ENCODE measurements at regions not wholly inside any gene's neighbourhood (a gene's known extent, or its start where the extent isn't known, plus 50 kb on each side); places are given as distances from the start of the nearest gene placed in this dataset.

DNA sequence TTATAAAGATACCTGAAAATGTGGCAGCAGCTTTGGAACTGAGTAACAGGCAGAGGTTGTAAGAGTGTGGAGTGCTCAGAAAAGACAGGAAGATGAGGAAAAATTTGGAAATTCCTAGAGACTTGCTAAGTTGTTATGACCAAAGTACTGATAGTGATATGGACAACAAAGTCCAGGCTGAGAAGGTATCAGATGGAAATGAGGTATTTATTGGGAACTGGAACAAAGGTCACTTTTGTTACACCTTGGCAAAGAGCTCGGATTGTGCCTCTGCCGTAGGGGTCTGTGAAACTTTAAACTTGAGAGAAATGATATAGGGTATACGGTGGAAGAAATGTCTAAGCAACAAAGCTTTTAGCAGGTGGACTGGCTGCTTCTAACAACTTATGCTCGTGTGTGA is 419.9 kb downstream of the PCDH17 start:
- no peak overlapping the region for H4K91ac ChIP-seq (ENCODE audit: insufficient read length, low read depth, low read length)
- no CpG with 5 or more reads among the region's 4 CpGs for WGBS (ENCODE audit: extremely low coverage, insufficient read length, low lambda C conversion rate)
- no peak overlapping the region for H2AK5ac ChIP-seq (ENCODE audit: insufficient read length, low read length)
- Mint-ChIP-seq H3K9me3 (no peaks in the 10 kb centered on the region; a peak in 1 of 5 replicates), H3K27me3 (ENCODE audit: low read depth) (no peaks in the 10 kb centered on the region), H3K4me3 (no peak overlapping the region), H3K27ac (peak overlapping the region in 1 of 3 experiments; percentile 61; a peak in 2 of 7 replicates), H3K4me1 (peaks cover 9 to 16% of the 10 kb centered on the region in 2 experiments), H3K36me3 (ENCODE audit: insufficient read depth in 1 of 3, low read depth in 3 of 3) (0 out of 7 replicates have a peak, but pooled peaks cover 0 to 7% (median 0%) of the 10 kb centered on the region in 3 experiments)
- no peak overlapping the region for H4K5ac ChIP-seq (ENCODE audit: insufficient read length, low read depth, low read length)
- H3K56ac ChIP-seq (ENCODE audit: insufficient read length, low read depth, low read length) = no peak overlapping the region
- H3K23ac ChIP-seq (ENCODE audit: insufficient read length, low read depth, low read length) = no peak overlapping the region
- no peak overlapping the region for H3K9ac ChIP-seq (ENCODE audit: extremely low read depth, insufficient read length, low read length)
- H3K79me2 ChIP-seq (ENCODE audit: insufficient read depth, low read length) = no peaks in the 10 kb centered on the region
- no peak overlapping the region for H3T11ph ChIP-seq (ENCODE audit: low read length)
- no peak overlapping the region for H3K4ac ChIP-seq (ENCODE audit: low read depth, low read length)
- H2BK20ac ChIP-seq (ENCODE audit: low read depth, low read length, poor library complexity, severe bottlenecking) = no peak overlapping the region
- H2BK15ac ChIP-seq (ENCODE audit: low read depth, low read length) = no peak overlapping the region
- TF ChIP-seq, protein P1, sequence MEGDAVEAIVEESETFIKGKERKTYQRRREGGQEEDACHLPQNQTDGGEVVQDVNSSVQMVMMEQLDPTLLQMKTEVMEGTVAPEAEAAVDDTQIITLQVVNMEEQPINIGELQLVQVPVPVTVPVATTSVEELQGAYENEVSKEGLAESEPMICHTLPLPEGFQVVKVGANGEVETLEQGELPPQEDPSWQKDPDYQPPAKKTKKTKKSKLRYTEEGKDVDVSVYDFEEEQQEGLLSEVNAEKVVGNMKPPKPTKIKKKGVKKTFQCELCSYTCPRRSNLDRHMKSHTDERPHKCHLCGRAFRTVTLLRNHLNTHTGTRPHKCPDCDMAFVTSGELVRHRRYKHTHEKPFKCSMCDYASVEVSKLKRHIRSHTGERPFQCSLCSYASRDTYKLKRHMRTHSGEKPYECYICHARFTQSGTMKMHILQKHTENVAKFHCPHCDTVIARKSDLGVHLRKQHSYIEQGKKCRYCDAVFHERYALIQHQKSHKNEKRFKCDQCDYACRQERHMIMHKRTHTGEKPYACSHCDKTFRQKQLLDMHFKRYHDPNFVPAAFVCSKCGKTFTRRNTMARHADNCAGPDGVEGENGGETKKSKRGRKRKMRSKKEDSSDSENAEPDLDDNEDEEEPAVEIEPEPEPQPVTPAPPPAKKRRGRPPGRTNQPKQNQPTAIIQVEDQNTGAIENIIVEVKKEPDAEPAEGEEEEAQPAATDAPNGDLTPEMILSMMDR (conservative IDR thresholded peaks at IDR 0.05) = no peak
- no peak for DNase-seq
- H3K27me3 ChIP-seq (ENCODE audit: insufficient read depth, low read length) = no peaks in the 10 kb centered on the region
- H3K79me1 ChIP-seq (ENCODE audit: insufficient read depth, low read depth, low read length, poor library complexity, severe bottlenecking) = no peaks in the 10 kb centered on the region
- H3K23me2 ChIP-seq (ENCODE audit: insufficient read length, low read depth, low read length, poor library complexity, severe bottlenecking) = no peaks in the 10 kb centered on the region
- H4K20me1 ChIP-seq (ENCODE audit: control insufficient read depth, insufficient read depth, insufficient read length) = no peaks in the 10 kb centered on the region
- no peak overlapping the region for H2BK12ac ChIP-seq (ENCODE audit: insufficient read length, low read depth, low read length)
- peaks cover 2% of the 10 kb centered on the region; the same call in 1 of the 2 replicates for H3K4me1 ChIP-seq (ENCODE audit: insufficient read depth, low read length)
- no peak overlapping the region for H3K18ac ChIP-seq (ENCODE audit: insufficient read length, low read depth, low read length)
- no peak overlapping the region for H4K8ac ChIP-seq (replicated peaks; ENCODE audit: insufficient read length, low read depth, low read length)
- no peak overlapping the region for H3K4me2 ChIP-seq (ENCODE audit: insufficient read depth, insufficient read length, low read length)
- no peak overlapping the region for H3K27ac ChIP-seq (ENCODE audit: insufficient read length, low read depth, low read length)
- H3K14ac ChIP-seq (ENCODE audit: insufficient read depth, low read length) = no peak overlapping the region
- no peaks in the 10 kb centered on the region for H3K9me3 ChIP-seq (ENCODE audit: control insufficient read depth, low read depth, low read length)
- no peak overlapping the region for H2AFZ ChIP-seq (ENCODE audit: low read length)
- H2BK5ac ChIP-seq (ENCODE audit: insufficient read length, low read length) = no peak overlapping the region
- no peak overlapping the region for H2BK120ac ChIP-seq (ENCODE audit: low read depth, low read length, poor library complexity, severe bottlenecking)
